ENCODE measurements at regions not wholly inside any gene's neighbourhood (a gene's known extent, or its start where the extent isn't known, plus 50 kb on each side); places are given as distances from the start of the nearest gene placed in this dataset.

GRCh38 chr2:193580176-193580950, 1385.6 kb upstream of the TMEFF2 start:
- no peak for TF ChIP-seq CTCF (IDR thresholded peaks at IDR 0.05; ENCODE audit: extremely low read depth in 1 of 2, insufficient read depth in 1 of 2, low read depth in 1 of 2, low read length in 2 of 2)
- no peak for TF ChIP-seq EZH2 (IDR thresholded peaks at IDR 0.05; ENCODE audit: borderline replicate concordance, low read depth, low read length, severe bottlenecking)
- TF ChIP-seq POLR2AphosphoS5 (IDR thresholded peaks at IDR 0.05; ENCODE audit: insufficient read depth, low read depth, low read length), result no peak
- TF ChIP-seq POLR2A (IDR thresholded peaks at IDR 0.05; ENCODE audit: low read depth, low read length), result no peak

All from endothelial cell of umbilical vein (primary cell).